Ovary (tissue), 3 donors: ENCODE measurements at regions not wholly inside any gene's neighbourhood (a gene's known extent, or its start where the extent isn't known, plus 50 kb on each side); places are given as distances from the start of the nearest gene placed in this dataset.

Experiments used
- EP300 ChIP-seq: sonication (generic); formaldehyde crosslinking; IDR thresholded peaks from one replicate; pipeline ENCODE4 v1.6.1; 2017; ENCODE audit warnings: antibody characterized with exemption
- POLR2A ChIP-seq: fragments of 450-650 bp; IDR thresholded peaks from one replicate; pipeline ENCODE4 v1.6.1; 2017; ENCODE audit warnings: antibody characterized with exemption, mild to moderate bottlenecking, moderate library complexity
- TF ChIP-seq, protein P1 (sequence below), 3 donors: fragments of 450-650 bp in 2 of 3; fragments of 200-600 bp in 1 of 3; IDR thresholded peaks; one replicate each; pipeline versions ENCODE4 v1.5.1 to v1.8.0; 2016 to 2022; ENCODE audit warnings: antibody characterized with exemption in 3 of 3, mild to moderate bottlenecking in 1 of 3
- donor health status: DM: no; HTN: no; CAD: no.

DNA sequence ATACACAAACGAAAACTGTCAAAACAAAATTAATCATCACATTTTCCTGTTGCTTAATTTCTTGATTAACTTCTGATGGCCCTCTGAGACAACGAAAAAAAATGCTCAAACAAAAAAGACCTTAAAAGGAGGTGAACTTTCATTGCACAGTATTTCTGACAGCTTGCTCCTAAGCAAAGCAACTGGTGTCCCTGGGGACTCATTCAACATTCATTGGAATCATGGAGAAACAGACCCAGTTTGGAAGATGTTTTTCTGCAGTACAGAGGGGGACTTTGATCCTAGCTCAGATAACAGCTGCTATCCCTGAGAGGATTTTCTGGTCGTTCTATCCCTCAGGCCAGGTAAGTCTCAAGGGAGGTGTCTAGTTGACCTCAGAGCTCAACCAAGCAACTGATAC is 378.7 kb upstream of the ATP11B start:
- TF ChIP-seq, protein P1, sequence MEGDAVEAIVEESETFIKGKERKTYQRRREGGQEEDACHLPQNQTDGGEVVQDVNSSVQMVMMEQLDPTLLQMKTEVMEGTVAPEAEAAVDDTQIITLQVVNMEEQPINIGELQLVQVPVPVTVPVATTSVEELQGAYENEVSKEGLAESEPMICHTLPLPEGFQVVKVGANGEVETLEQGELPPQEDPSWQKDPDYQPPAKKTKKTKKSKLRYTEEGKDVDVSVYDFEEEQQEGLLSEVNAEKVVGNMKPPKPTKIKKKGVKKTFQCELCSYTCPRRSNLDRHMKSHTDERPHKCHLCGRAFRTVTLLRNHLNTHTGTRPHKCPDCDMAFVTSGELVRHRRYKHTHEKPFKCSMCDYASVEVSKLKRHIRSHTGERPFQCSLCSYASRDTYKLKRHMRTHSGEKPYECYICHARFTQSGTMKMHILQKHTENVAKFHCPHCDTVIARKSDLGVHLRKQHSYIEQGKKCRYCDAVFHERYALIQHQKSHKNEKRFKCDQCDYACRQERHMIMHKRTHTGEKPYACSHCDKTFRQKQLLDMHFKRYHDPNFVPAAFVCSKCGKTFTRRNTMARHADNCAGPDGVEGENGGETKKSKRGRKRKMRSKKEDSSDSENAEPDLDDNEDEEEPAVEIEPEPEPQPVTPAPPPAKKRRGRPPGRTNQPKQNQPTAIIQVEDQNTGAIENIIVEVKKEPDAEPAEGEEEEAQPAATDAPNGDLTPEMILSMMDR (IDR thresholded peaks at IDR 0.05) = no peak
- TF ChIP-seq POLR2A (no peak), EP300 (no peak)
